ENCODE measurements at regions not wholly inside any gene's neighbourhood (a gene's known extent, or its start where the extent isn't known, plus 50 kb on each side); places are given as distances from the start of the nearest gene placed in this dataset.

DNA sequence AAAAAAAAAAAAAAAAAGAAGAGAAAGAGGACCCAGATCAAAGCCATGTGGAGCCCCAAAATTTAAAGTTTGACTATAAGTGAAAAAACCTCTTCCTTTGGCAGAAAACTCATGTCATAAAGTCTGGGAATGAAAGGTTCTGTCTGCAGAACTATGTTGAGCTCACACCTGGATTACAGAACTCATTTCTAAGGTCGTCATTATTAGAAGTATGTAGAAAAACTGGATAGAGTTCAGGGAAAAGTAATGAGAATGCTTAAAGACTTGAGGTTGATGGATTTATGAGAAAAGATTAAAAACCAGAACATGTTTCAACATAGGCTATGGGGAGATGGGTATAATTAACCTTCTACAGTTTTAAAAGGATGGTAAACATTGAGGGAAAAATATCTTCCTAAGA is 90.7 kb upstream of the COL11A1 start:
- TF ChIP-seq, protein P1, sequence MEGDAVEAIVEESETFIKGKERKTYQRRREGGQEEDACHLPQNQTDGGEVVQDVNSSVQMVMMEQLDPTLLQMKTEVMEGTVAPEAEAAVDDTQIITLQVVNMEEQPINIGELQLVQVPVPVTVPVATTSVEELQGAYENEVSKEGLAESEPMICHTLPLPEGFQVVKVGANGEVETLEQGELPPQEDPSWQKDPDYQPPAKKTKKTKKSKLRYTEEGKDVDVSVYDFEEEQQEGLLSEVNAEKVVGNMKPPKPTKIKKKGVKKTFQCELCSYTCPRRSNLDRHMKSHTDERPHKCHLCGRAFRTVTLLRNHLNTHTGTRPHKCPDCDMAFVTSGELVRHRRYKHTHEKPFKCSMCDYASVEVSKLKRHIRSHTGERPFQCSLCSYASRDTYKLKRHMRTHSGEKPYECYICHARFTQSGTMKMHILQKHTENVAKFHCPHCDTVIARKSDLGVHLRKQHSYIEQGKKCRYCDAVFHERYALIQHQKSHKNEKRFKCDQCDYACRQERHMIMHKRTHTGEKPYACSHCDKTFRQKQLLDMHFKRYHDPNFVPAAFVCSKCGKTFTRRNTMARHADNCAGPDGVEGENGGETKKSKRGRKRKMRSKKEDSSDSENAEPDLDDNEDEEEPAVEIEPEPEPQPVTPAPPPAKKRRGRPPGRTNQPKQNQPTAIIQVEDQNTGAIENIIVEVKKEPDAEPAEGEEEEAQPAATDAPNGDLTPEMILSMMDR (IDR thresholded peaks at IDR 0.05), result no peak
- no peak overlapping the region for H3K27ac Mint-ChIP-seq
- H3K9me3 Mint-ChIP-seq, result no peaks in the 10 kb centered on the region
- intact Hi-C loops (cut with micrococcal nuclease), result no loop called here
- POLR2A ChIA-PET, result no interaction called here
- no peaks in the 10 kb centered on the region for H3K36me3 Mint-ChIP-seq (ENCODE audit: low read depth)
- no peaks in the 10 kb centered on the region for H3K4me1 Mint-ChIP-seq
- ATAC-seq (ENCODE audit: low read depth) (no peak), DNase-seq (no peak)
- CTCF ChIA-PET, result no interaction called here
- H3K4me3 Mint-ChIP-seq, result no peak overlapping the region
- H3K27me3 Mint-ChIP-seq, result no peaks in the 10 kb centered on the region

GRCh38 chr1:103198076-103198475 is 89.8 kb upstream of the COL11A1 start:
- Mint-ChIP-seq H3K4me3 (no peak overlapping the region), H3K27ac (no peak overlapping the region), H3K9me3 (no peaks in the 10 kb centered on the region), H3K36me3 (ENCODE audit: low read depth) (no peaks in the 10 kb centered on the region), H3K27me3 (no peaks in the 10 kb centered on the region), H3K4me1 (no peaks in the 10 kb centered on the region)
- DNase-seq (no peak), ATAC-seq (ENCODE audit: low read depth) (no peak)
- TF ChIP-seq, protein P1 (IDR thresholded peaks at IDR 0.05), result no peak
- intact Hi-C loops (cut with micrococcal nuclease), result no loop called here
- ChIA-PET POLR2A (no interaction called here), CTCF (no interaction called here)

- Mint-ChIP-seq H3K27ac (no peak overlapping the region), H3K9me3 (no peaks in the 10 kb centered on the region), H3K4me3 (no peak overlapping the region), H3K4me1 (no peaks in the 10 kb centered on the region), H3K27me3 (no peaks in the 10 kb centered on the region), H3K36me3 (ENCODE audit: low read depth) (no peaks in the 10 kb centered on the region)
- ChIA-PET CTCF (no interaction called here), POLR2A (no interaction called here)
- intact Hi-C loops (cut with micrococcal nuclease), result no loop called here
- DNase-seq (no peak), ATAC-seq (ENCODE audit: low read depth) (no peak)
- TF ChIP-seq, protein P1 (IDR thresholded peaks at IDR 0.05), result no peak
Observed at GRCh38 chr1:103197216-103197615, 88.9 kb upstream of the COL11A1 start.

GRCh38 chr1:103194984-103195383 is 86.7 kb upstream of the COL11A1 start:
- CTCF ChIA-PET, result no interaction called here
- no peaks in the 10 kb centered on the region for H3K4me1 Mint-ChIP-seq
- TF ChIP-seq, protein P1 (IDR thresholded peaks at IDR 0.05), result no peak

GRCh38 chr1:103194060-103194459 is 85.7 kb upstream of the COL11A1 start:
- Mint-ChIP-seq H3K27ac (no peak overlapping the region), H3K36me3 (ENCODE audit: low read depth) (no peaks in the 10 kb centered on the region), H3K4me1 (no peaks in the 10 kb centered on the region), H3K27me3 (no peaks in the 10 kb centered on the region), H3K4me3 (no peak overlapping the region), H3K9me3 (no peaks in the 10 kb centered on the region)
- ATAC-seq (ENCODE audit: low read depth) (no peak), DNase-seq (no peak)
- intact Hi-C loops (cut with micrococcal nuclease), result no loop called here
- ChIA-PET CTCF (no interaction called here), POLR2A (no interaction called here)
- TF ChIP-seq, protein P1 (IDR thresholded peaks at IDR 0.05), result no peak

More at GRCh38 chr1:103194984-103195383, 86.7 kb upstream of the COL11A1 start:
- intact Hi-C loops (cut with micrococcal nuclease), result no loop called here
- Mint-ChIP-seq H3K9me3 (no peaks in the 10 kb centered on the region), H3K4me3 (no peak overlapping the region), H3K27me3 (no peaks in the 10 kb centered on the region), H3K27ac (no peak overlapping the region), H3K36me3 (ENCODE audit: low read depth) (no peaks in the 10 kb centered on the region)
- DNase-seq (no peak), ATAC-seq (ENCODE audit: low read depth) (no peak)
- POLR2A ChIA-PET, result no interaction called here

All from activated B cell treated with CpG ODN at 0.5 μM for 24 hours (primary cell).